HL-60 (cell line): ENCODE measurements at regions not wholly inside any gene's neighbourhood (a gene's known extent, or its start where the extent isn't known, plus 50 kb on each side); places are given as distances from the start of the nearest gene placed in this dataset.

Experiments
- DNase-seq, 2 experiments: peaks; one replicate each; pipeline ENCODE4 v3.0.0-alpha.2; 2010 to 2020; ENCODE audit warnings: low read depth in 1 of 2, low spot score in 1 of 2
- H3K27ac ChIP-seq: fragments of 250-450 bp; sonication (Bioruptor Pico); replicated peaks from 2 replicates; pipeline ENCODE4 v1.5.1; 2020; ENCODE audit warnings: mild to moderate bottlenecking, moderate library complexity
- H3K27me3 ChIP-seq: fragments of 250-450 bp; sonication (Bioruptor Pico); 2 replicates; pipeline ENCODE4 v1.5.1; 2021; ENCODE audit warnings: mild to moderate bottlenecking, moderate library complexity; ENCODE audit not compliant: insufficient read depth, poor library complexity, severe bottlenecking
- H3K4me3 ChIP-seq: replicated peaks from 2 replicates; pipeline ENCODE4 v1.5.1; 2011; ENCODE audit warnings: mild to moderate bottlenecking, control low read depth, low read length; ENCODE audit not compliant: insufficient read depth
- CTCF ChIP-seq: IDR thresholded peaks from one replicate; pipeline ENCODE4 v1.5.1; 2011; ENCODE audit warnings: low read length, control low read depth, inconsistent platforms; ENCODE audit not compliant: insufficient read depth
- GABPA ChIP-seq: IDR thresholded peaks from 2 replicates; pipeline ENCODE4 v1.6.1; 2012; ENCODE audit warnings: low read depth
- POLR2AphosphoS5 ChIP-seq: IDR thresholded peaks from 2 replicates; pipeline ENCODE4 v1.6.1; 2012; ENCODE audit warnings: low read depth
- REST ChIP-seq: IDR thresholded peaks from 2 replicates; pipeline ENCODE4 v1.6.1; 2012; ENCODE audit warnings: low read depth; ENCODE audit not compliant: insufficient replicate concordance
- SPI1 ChIP-seq: IDR thresholded peaks from 2 replicates; pipeline ENCODE4 v1.6.1; 2012; ENCODE audit warnings: low read depth, mild to moderate bottlenecking, borderline replicate concordance

- TF ChIP-seq SPI1: peak; percentile 12; the same call in 1 of the 2 replicates
- no peak for TF ChIP-seq CTCF
- H3K27me3 ChIP-seq: no peaks in the 10 kb centered on the region
- peak; percentile 4 to 43 for DNase-seq
- no peak overlapping the region for H3K27ac ChIP-seq
- no peak overlapping the region for H3K4me3 ChIP-seq
Measured at GRCh38 chr2:12201369-12201768, 454.9 kb downstream of the LPIN1 start.

- TF ChIP-seq POLR2AphosphoS5 (no peak), SPI1 (no peak), REST (no peak), GABPA (no peak), CTCF (no peak)
- Histone ChIP-seq H3K27me3 (no peaks in the 10 kb centered on the region), H3K4me3 (no peak overlapping the region), H3K27ac (no peak overlapping the region)
- DNase-seq: no peak
Measured at GRCh38 chr2:12202313-12203075, 456.1 kb downstream of the LPIN1 start.

- no peak for TF ChIP-seq SPI1
- no peak for TF ChIP-seq REST
- TF ChIP-seq CTCF: no peak
- no peak for TF ChIP-seq POLR2AphosphoS5
- no peak for TF ChIP-seq GABPA
- no peak overlapping the region for H3K4me3 ChIP-seq
- H3K27ac ChIP-seq: no peak overlapping the region
- no peaks in the 10 kb centered on the region for H3K27me3 ChIP-seq
- DNase-seq: no peak
Measured at GRCh38 chr2:12203528-12203927, 457.1 kb downstream of the LPIN1 start.

- DNase-seq: peak; percentile 6 to 11
- peak; percentile 35; the same call in 1 of the 2 replicates for TF ChIP-seq SPI1
- no peak for TF ChIP-seq POLR2AphosphoS5
- TF ChIP-seq GABPA: no peak
- no peak for TF ChIP-seq CTCF
- no peak for TF ChIP-seq REST
- no peaks in the 10 kb centered on the region for H3K27me3 ChIP-seq
- H3K4me3 ChIP-seq: no peak overlapping the region
- H3K27ac ChIP-seq: no peak overlapping the region
Measured at GRCh38 chr2:12205086-12205485, 458.7 kb downstream of the LPIN1 start.
